ENCODE measurements at regions not wholly inside any gene's neighbourhood (a gene's known extent, or its start where the extent isn't known, plus 50 kb on each side); places are given as distances from the start of the nearest gene placed in this dataset.

DNA sequence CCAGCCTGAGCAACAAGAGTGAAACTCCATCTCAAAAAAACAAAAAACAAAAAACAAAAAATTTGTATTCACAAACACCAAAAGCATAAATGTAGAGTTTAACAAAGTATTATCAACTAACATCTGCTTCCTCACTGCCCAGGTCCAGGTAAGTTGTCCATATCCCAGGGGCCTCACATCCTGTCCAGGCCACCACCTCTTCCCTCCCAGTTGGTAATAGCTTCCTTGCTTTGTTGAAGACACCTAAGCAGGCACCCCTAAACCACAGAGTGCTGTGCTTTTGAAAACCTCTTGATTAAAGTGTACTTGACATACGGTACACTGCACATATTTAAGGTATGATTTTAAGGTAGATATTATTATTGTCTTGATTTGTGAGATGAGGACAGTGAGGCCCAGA, 299.8 kb downstream of the SHQ1 start:
- no peaks in the 10 kb centered on the region for H3K36me3 ChIP-seq
- no peaks in the 10 kb centered on the region for H3K4me1 ChIP-seq
- TF ChIP-seq EP300 (IDR thresholded peaks at IDR 0.05) (no peak), POLR2A (IDR thresholded peaks at IDR 0.05) (no peak), POLR2AphosphoS5 (IDR thresholded peaks at IDR 0.05) (no peak)
- TF ChIP-seq, protein P1, sequence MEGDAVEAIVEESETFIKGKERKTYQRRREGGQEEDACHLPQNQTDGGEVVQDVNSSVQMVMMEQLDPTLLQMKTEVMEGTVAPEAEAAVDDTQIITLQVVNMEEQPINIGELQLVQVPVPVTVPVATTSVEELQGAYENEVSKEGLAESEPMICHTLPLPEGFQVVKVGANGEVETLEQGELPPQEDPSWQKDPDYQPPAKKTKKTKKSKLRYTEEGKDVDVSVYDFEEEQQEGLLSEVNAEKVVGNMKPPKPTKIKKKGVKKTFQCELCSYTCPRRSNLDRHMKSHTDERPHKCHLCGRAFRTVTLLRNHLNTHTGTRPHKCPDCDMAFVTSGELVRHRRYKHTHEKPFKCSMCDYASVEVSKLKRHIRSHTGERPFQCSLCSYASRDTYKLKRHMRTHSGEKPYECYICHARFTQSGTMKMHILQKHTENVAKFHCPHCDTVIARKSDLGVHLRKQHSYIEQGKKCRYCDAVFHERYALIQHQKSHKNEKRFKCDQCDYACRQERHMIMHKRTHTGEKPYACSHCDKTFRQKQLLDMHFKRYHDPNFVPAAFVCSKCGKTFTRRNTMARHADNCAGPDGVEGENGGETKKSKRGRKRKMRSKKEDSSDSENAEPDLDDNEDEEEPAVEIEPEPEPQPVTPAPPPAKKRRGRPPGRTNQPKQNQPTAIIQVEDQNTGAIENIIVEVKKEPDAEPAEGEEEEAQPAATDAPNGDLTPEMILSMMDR (IDR thresholded peaks at IDR 0.05), result no peak
- no peak overlapping the region for H3K4me3 ChIP-seq
- H3K9me3 ChIP-seq, result no peaks in the 10 kb centered on the region
- WGBS, 2 donors (ENCODE audit: low coverage in 1 of 2), result 0% methylated on average over 1 of the region's 1 CpG; no CpG with 5 or more reads in 1 of the 2 donors
- H3K27ac ChIP-seq, result no peak overlapping the region
- H3K27me3 ChIP-seq, result no peaks in the 10 kb centered on the region
- no peak for ATAC-seq

DNA sequence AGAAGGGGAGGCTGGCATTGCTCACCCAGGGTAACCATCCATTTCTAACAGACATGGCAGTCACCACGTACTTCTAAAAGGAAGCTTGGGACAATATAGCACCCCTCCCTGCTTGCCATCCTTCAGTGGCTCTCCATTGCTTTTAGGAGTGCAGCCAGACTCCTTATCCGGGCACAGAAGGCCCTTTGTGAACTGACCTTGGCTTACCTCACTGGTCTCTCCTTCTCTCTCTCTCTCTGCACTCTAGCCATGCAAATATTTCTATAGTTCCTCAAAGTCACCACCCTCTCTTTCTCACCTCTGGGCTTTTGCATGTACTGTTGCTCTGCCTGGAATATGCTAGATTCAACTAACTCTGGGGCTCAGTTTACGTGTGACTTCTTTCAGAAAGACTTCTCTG, 301.1 kb downstream of the SHQ1 start:
- Histone ChIP-seq H3K36me3 (no peaks in the 10 kb centered on the region), H3K27ac (no peak overlapping the region), H3K4me1 (no peaks in the 10 kb centered on the region), H3K9me3 (no peaks in the 10 kb centered on the region), H3K4me3 (no peak overlapping the region), H3K27me3 (no peaks in the 10 kb centered on the region)
- TF ChIP-seq EP300 (IDR thresholded peaks at IDR 0.05), result no peak
- TF ChIP-seq, protein P1 (IDR thresholded peaks at IDR 0.05), result no peak
- TF ChIP-seq POLR2AphosphoS5 (IDR thresholded peaks at IDR 0.05), result no peak
- TF ChIP-seq POLR2A (IDR thresholded peaks at IDR 0.05), result no peak
- WGBS, 2 donors (ENCODE audit: low coverage in 1 of 2), result 90 to 93% methylated on average over 3 of the region's 3 CpGs
- no peak for ATAC-seq

DNA sequence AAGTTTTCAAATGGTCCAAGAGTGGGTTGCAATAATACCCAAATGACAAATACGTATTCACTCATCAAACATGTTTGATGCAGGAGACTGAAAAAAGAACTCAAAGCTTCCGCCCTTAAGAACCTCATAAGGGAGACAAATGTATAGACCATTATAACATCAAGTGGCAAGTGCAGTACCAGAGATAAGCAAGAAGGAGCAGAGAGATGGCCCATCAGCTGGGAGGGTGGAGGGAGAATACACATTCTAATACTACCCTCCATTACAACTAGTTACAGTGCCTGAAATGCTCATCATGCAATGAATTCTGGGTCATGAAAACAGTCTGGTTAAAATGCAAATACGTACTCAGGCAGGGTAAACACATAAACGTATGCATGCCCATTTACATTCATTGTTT, 304.0 kb downstream of the SHQ1 start:
- WGBS, 2 donors (ENCODE audit: low coverage in 1 of 2), result 77 to 88% methylated on average over 4 of the region's 4 CpGs
- Histone ChIP-seq H3K27ac (no peak overlapping the region), H3K27me3 (no peaks in the 10 kb centered on the region), H3K4me3 (no peak overlapping the region), H3K4me1 (no peaks in the 10 kb centered on the region), H3K9me3 (peaks cover 0 to 8% (median 0%) of the 10 kb centered on the region in 3 donors), H3K36me3 (no peaks in the 10 kb centered on the region)
- no peak for ATAC-seq
- no peak for TF ChIP-seq POLR2A (IDR thresholded peaks at IDR 0.05)
- TF ChIP-seq, protein P1 (IDR thresholded peaks at IDR 0.05), result no peak
- no peak for TF ChIP-seq EP300 (IDR thresholded peaks at IDR 0.05)
- no peak for TF ChIP-seq POLR2AphosphoS5 (IDR thresholded peaks at IDR 0.05)

DNA sequence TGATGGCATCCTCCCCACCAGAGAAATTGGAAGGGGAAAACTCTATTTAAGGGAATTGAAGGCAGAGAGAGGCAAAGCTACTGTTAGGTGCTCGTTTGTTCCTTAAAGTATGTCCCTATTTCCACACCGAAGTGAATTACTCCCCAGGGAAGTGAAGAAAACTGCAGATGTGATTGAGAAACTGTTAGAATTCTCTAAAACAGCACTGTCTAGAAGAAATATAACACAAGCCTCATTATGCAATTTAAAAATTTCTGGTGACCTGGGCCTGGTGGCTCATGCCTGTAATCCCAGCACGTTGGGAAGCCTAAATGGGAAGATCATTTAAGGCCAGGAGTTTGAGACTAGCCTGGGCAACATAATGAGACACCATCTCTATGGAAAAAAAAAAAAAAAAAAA, 305.0 kb downstream of the SHQ1 start:
- Histone ChIP-seq H3K27me3 (no peaks in the 10 kb centered on the region), H3K27ac (no peak overlapping the region), H3K9me3 (peaks cover 0 to 8% (median 0%) of the 10 kb centered on the region in 3 donors), H3K36me3 (no peaks in the 10 kb centered on the region), H3K4me1 (no peaks in the 10 kb centered on the region), H3K4me3 (no peak overlapping the region)
- TF ChIP-seq EP300 (IDR thresholded peaks at IDR 0.05), result no peak
- TF ChIP-seq POLR2A (IDR thresholded peaks at IDR 0.05), result no peak
- no peak for TF ChIP-seq POLR2AphosphoS5 (IDR thresholded peaks at IDR 0.05)
- TF ChIP-seq, protein P1 (IDR thresholded peaks at IDR 0.05), result no peak
- 94 to 100% methylated on average over 2 to 3 of the region's 3 CpGs for WGBS, 2 donors (ENCODE audit: low coverage in 1 of 2)
- no peak for ATAC-seq

DNA sequence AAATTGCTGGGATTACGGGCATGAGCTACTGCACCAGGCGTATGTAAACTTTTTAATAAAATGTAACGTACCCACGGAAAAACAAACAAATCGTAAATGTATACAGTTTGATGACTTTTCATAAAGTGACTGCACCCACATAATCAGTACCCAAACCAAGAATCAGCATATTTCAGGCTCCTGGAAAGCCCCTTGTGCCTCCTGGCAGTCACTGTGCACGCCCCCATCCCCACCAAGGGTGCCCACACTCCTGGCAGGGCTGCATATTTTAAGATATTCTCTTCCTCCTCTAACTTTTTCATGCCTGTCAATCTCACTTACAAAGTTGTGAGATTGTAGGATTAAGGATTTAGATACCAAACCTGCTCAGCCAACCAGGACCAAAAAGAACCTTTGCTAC, 305.5 kb downstream of the SHQ1 start:
- Histone ChIP-seq H3K27ac (no peak overlapping the region), H3K27me3 (no peaks in the 10 kb centered on the region), H3K36me3 (no peaks in the 10 kb centered on the region), H3K4me3 (no peak overlapping the region), H3K9me3 (peaks cover 0 to 8% (median 0%) of the 10 kb centered on the region in 3 donors), H3K4me1 (no peaks in the 10 kb centered on the region)
- 92 to 97% methylated on average over 5 to 6 of the region's 6 CpGs for whole genome bisulfite sequencing, 2 donors (ENCODE audit: low coverage in 1 of 2)
- TF ChIP-seq, protein P1 (IDR thresholded peaks at IDR 0.05), result no peak
- TF ChIP-seq POLR2AphosphoS5 (IDR thresholded peaks at IDR 0.05), result no peak
- ATAC-seq, result no peak

Data from gastroesophageal sphincter (tissue), 4 donors.